H9 (cell line): ENCODE measurements at regions not wholly inside any gene's neighbourhood (a gene's known extent, or its start where the extent isn't known, plus 50 kb on each side); places are given as distances from the start of the nearest gene placed in this dataset.

Experiments
- DNase-seq: peaks from one replicate; pipeline ENCODE4 v3.0.0-alpha.2; 2017
- H2AFZ ChIP-seq: one replicate; pipeline ENCODE4 v1.6.1; 2013; ENCODE audit warnings: mild to moderate bottlenecking, low read length, control low read depth, moderate library complexity
- H2AK5ac ChIP-seq: 2 replicates; pipeline ENCODE4 v1.6.1; 2013; ENCODE audit warnings: low read length, control low read depth, mixed read lengths; ENCODE audit not compliant: insufficient read length
- H2BK120ac ChIP-seq: one replicate; pipeline ENCODE4 v1.6.1; 2013; ENCODE audit warnings: low read depth, mild to moderate bottlenecking, low read length, control low read depth, inconsistent platforms; ENCODE audit not compliant: poor library complexity, severe bottlenecking
- H2BK12ac ChIP-seq: 2 replicates; pipeline ENCODE4 v1.6.1; 2013; ENCODE audit warnings: low read length, control low read depth, mixed read lengths, low read depth; ENCODE audit not compliant: insufficient read length
- H2BK15ac ChIP-seq: 2 replicates; pipeline ENCODE4 v1.6.1; 2013; ENCODE audit warnings: low read depth, low read length, control low read depth
- H2BK20ac ChIP-seq: one replicate; pipeline ENCODE4 v1.6.1; 2013; ENCODE audit warnings: low read depth, mild to moderate bottlenecking, low read length, control low read depth, inconsistent platforms; ENCODE audit not compliant: poor library complexity, severe bottlenecking
- H2BK5ac ChIP-seq: 2 replicates; pipeline ENCODE4 v1.6.1; 2013; ENCODE audit warnings: low read length, control low read depth, mixed read lengths; ENCODE audit not compliant: insufficient read length
- H3K14ac ChIP-seq: 2 replicates; pipeline ENCODE4 v1.6.1; 2013; ENCODE audit warnings: low read length, control low read depth; ENCODE audit not compliant: insufficient read depth
- H3K18ac ChIP-seq: 2 replicates; pipeline ENCODE4 v1.6.1; 2013; ENCODE audit warnings: low read depth, mild to moderate bottlenecking, mixed read lengths, low read length, control low read depth; ENCODE audit not compliant: insufficient read length
- H3K23ac ChIP-seq: 2 replicates; pipeline ENCODE4 v1.6.1; 2013; ENCODE audit warnings: low read length, control low read depth, mixed read lengths, low read depth; ENCODE audit not compliant: insufficient read length
- H3K23me2 ChIP-seq: 2 replicates; pipeline ENCODE4 v1.6.1; 2013; ENCODE audit warnings: low read depth, mild to moderate bottlenecking, mixed read lengths, low read length, control low read depth; ENCODE audit not compliant: insufficient read length, poor library complexity, severe bottlenecking
- H3K27ac ChIP-seq: 2 replicates; pipeline ENCODE4 v1.5.1; 2013; ENCODE audit warnings: low read length, control low read depth, mixed read lengths, low read depth; ENCODE audit not compliant: insufficient read length
- H3K27me3 ChIP-seq: 2 replicates; pipeline ENCODE4 v1.6.1; 2013; ENCODE audit warnings: low read length, control low read depth, inconsistent platforms; ENCODE audit not compliant: insufficient read depth
- H3K4ac ChIP-seq: 2 replicates; pipeline ENCODE4 v1.6.1; 2013; ENCODE audit warnings: low read depth, mild to moderate bottlenecking, control low read depth, inconsistent platforms, low read length, moderate library complexity
- H3K4me1 ChIP-seq: 2 replicates; pipeline ENCODE4 v1.6.1; 2013; ENCODE audit warnings: low read length, control low read depth, inconsistent platforms; ENCODE audit not compliant: insufficient read depth
- H3K4me2 ChIP-seq: 2 replicates; pipeline ENCODE4 v1.6.1; 2013; ENCODE audit warnings: low read length, control low read depth, mixed read lengths; ENCODE audit not compliant: insufficient read length, insufficient read depth
- H3K56ac ChIP-seq: 2 replicates; pipeline ENCODE4 v1.6.1; 2013; ENCODE audit warnings: low read depth, mild to moderate bottlenecking, mixed read lengths, low read length, control low read depth; ENCODE audit not compliant: insufficient read length
- H3K79me1 ChIP-seq: 2 replicates; pipeline ENCODE4 v1.6.1; 2013; ENCODE audit warnings: low read depth, mild to moderate bottlenecking, moderate library complexity, low read length, control low read depth, inconsistent platforms; ENCODE audit not compliant: insufficient read depth, poor library complexity, severe bottlenecking
- H3K79me2 ChIP-seq: 2 replicates; pipeline ENCODE4 v1.6.1; 2013; ENCODE audit warnings: low read length, control low read depth, inconsistent platforms; ENCODE audit not compliant: insufficient read depth
- H3K9ac ChIP-seq: 2 replicates; pipeline ENCODE4 v1.6.1; 2013; ENCODE audit warnings: low read length, control low read depth, mixed read lengths; ENCODE audit not compliant: insufficient read length; ENCODE audit errors: extremely low read depth
- H3K9me3 ChIP-seq: one replicate; pipeline ENCODE4 v1.6.1; 2013; ENCODE audit warnings: low read depth, low read length, inconsistent platforms; ENCODE audit not compliant: control insufficient read depth
- H3T11ph ChIP-seq: one replicate; pipeline ENCODE4 v1.6.1; 2013; ENCODE audit warnings: mild to moderate bottlenecking, low read length, control low read depth, inconsistent platforms
- H4K20me1 ChIP-seq: one replicate; pipeline ENCODE4 v1.6.1; 2013; ENCODE audit not compliant: control insufficient read depth, insufficient read length, insufficient read depth
- H4K5ac ChIP-seq: 2 replicates; pipeline ENCODE4 v1.6.1; 2013; ENCODE audit warnings: low read depth, mild to moderate bottlenecking, mixed read lengths, low read length, control low read depth; ENCODE audit not compliant: insufficient read length
- H4K8ac ChIP-seq: replicated peaks from 2 replicates; pipeline ENCODE4 v1.6.1; 2013; ENCODE audit warnings: low read length, control low read depth, mixed read lengths, low read depth; ENCODE audit not compliant: insufficient read length
- H4K91ac ChIP-seq: 2 replicates; pipeline ENCODE4 v1.6.1; 2013; ENCODE audit warnings: low read depth, mild to moderate bottlenecking, moderate library complexity, mixed read lengths, low read length, control low read depth; ENCODE audit not compliant: insufficient read length
- H3K27ac Mint-ChIP-seq, 3 experiments: 2 replicates in 2 of 3; 3 replicates in 1 of 3; pipeline ENCODE4 v1.8.0; 2020 to 2021; ENCODE audit warnings: mixed read lengths in 3 of 3, mild to moderate bottlenecking in 1 of 3, moderate library complexity in 1 of 3
- H3K27me3 Mint-ChIP-seq: 2 replicates; pipeline ENCODE4 v1.8.0; 2021; ENCODE audit warnings: low read depth, mild to moderate bottlenecking, moderate library complexity, mixed read lengths
- H3K36me3 Mint-ChIP-seq, 3 experiments: 2 replicates in 2 of 3; 3 replicates in 1 of 3; pipeline ENCODE4 v1.8.0; 2020 to 2021; ENCODE audit warnings: low read depth in 3 of 3, mixed read lengths in 3 of 3; ENCODE audit not compliant: insufficient read depth in 1 of 3
- H3K4me1 Mint-ChIP-seq, 2 experiments: 2 replicates each; pipeline ENCODE4 v1.8.0; 2020; ENCODE audit warnings: mixed read lengths in 2 of 2
- H3K4me3 Mint-ChIP-seq, 2 experiments: 2 replicates in 1 of 2; 3 replicates in 1 of 2; pipeline ENCODE4 v1.8.0; 2020 to 2021; ENCODE audit warnings: mild to moderate bottlenecking in 2 of 2, mixed read lengths in 2 of 2, moderate library complexity in 1 of 2
- H3K9me3 Mint-ChIP-seq, 2 experiments: 2 replicates in 1 of 2; 3 replicates in 1 of 2; pipeline ENCODE4 v1.8.0; 2020; ENCODE audit warnings: mild to moderate bottlenecking in 2 of 2, mixed read lengths in 2 of 2, moderate library complexity in 1 of 2
- WGBS: extraction: QIAGEN DNeasy Blood & Tissue Kit; methylation state at CpG from one replicate; pipeline ENCODE4 v1.1.7; 2013; ENCODE audit warnings: missing lambda C conversion rate, low lambda C conversion rate, mixed read lengths; ENCODE audit not compliant: insufficient read length; ENCODE audit errors: extremely low coverage; 5-methylcytosine and 5-hydroxymethylcytosine counted together
- TF ChIP-seq, protein P1 (sequence below): fragments of 200-600 bp; sonication (generic); conservative IDR thresholded peaks from 3 replicates; pipeline ENCODE4 v1.8.0; 2021; ENCODE audit warnings: antibody characterized with exemption, mild to moderate bottlenecking

DNA sequence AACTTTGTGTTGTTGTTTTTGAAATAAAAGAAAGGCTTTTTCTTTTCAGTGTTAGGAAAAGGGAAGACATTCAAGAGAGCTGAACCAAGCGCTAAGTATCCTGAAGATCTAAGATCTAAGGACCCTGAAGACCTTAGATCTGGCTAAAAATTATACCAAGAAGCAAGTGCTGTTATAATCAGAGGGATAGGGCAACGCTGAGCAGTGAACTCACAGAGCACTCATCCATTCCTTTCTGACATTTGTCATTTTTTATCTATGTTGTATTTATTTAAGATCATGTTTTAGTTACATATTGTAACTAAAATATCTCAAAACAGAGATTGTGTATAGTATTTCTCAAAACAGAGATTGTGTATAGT, 60.5 kb upstream of the FAM216B start:
- no peak overlapping the region for H2AK5ac ChIP-seq
- H3K9me3 ChIP-seq = no peaks in the 10 kb centered on the region
- no peak overlapping the region for H3K27ac ChIP-seq
- no peaks in the 10 kb centered on the region for H3K79me2 ChIP-seq
- no peak overlapping the region for H2BK20ac ChIP-seq
- no peak overlapping the region for H3K14ac ChIP-seq
- H3K4me1 ChIP-seq = no peaks in the 10 kb centered on the region
- H3K4ac ChIP-seq = no peak overlapping the region
- H3K23ac ChIP-seq = no peak overlapping the region
- no peak overlapping the region for H4K8ac ChIP-seq
- Mint-ChIP-seq H3K4me1 (0 out of 4 replicates have a peak, but pooled peaks cover 2% of the 10 kb centered on the region in 2 experiments), H3K4me3 (no peak overlapping the region), H3K27ac (no peak overlapping the region), H3K27me3 (peaks cover 3% of the 10 kb centered on the region; the same call in 1 of the 2 replicates), H3K36me3 (0 out of 7 replicates have a peak, but pooled peaks cover 0 to 10% (median 0%) of the 10 kb centered on the region in 3 experiments), H3K9me3 (peaks cover 2 to 3% of the 10 kb centered on the region in 2 experiments; a peak in 2 of 5 replicates)
- H3K79me1 ChIP-seq = no peaks in the 10 kb centered on the region
- H2BK15ac ChIP-seq = no peak overlapping the region
- TF ChIP-seq, protein P1, sequence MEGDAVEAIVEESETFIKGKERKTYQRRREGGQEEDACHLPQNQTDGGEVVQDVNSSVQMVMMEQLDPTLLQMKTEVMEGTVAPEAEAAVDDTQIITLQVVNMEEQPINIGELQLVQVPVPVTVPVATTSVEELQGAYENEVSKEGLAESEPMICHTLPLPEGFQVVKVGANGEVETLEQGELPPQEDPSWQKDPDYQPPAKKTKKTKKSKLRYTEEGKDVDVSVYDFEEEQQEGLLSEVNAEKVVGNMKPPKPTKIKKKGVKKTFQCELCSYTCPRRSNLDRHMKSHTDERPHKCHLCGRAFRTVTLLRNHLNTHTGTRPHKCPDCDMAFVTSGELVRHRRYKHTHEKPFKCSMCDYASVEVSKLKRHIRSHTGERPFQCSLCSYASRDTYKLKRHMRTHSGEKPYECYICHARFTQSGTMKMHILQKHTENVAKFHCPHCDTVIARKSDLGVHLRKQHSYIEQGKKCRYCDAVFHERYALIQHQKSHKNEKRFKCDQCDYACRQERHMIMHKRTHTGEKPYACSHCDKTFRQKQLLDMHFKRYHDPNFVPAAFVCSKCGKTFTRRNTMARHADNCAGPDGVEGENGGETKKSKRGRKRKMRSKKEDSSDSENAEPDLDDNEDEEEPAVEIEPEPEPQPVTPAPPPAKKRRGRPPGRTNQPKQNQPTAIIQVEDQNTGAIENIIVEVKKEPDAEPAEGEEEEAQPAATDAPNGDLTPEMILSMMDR = no peak
- H4K91ac ChIP-seq = no peak overlapping the region
- H4K20me1 ChIP-seq = no peaks in the 10 kb centered on the region
- no peak overlapping the region for H2AFZ ChIP-seq
- no peak overlapping the region for H3T11ph ChIP-seq
- no peak overlapping the region for H2BK12ac ChIP-seq
- no peak overlapping the region for H3K18ac ChIP-seq
- H4K5ac ChIP-seq = no peak overlapping the region
- no peak overlapping the region for H2BK120ac ChIP-seq
- no peak for DNase-seq
- no peaks in the 10 kb centered on the region for H3K23me2 ChIP-seq
- H2BK5ac ChIP-seq = no peak overlapping the region
- H3K9ac ChIP-seq = no peak overlapping the region
- H3K4me2 ChIP-seq = no peak overlapping the region
- WGBS = no CpG with 5 or more reads among the region's 2 CpGs
- H3K56ac ChIP-seq = no peak overlapping the region
- H3K27me3 ChIP-seq = no peaks in the 10 kb centered on the region
